Kidney epithelial cell (primary cell): ENCODE measurements at regions not wholly inside any gene's neighbourhood (a gene's known extent, or its start where the extent isn't known, plus 50 kb on each side); places are given as distances from the start of the nearest gene placed in this dataset.

Source experiments
- DNase-seq: peaks from one replicate; pipeline ENCODE4 v3.0.0-alpha.2; 2010; ENCODE audit warnings: low read depth
- H3K27me3 ChIP-seq: 2 replicates; pipeline ENCODE4 v1.6.0; 2011; ENCODE audit warnings: low read length; ENCODE audit not compliant: control insufficient read depth, insufficient read depth
- H3K36me3 ChIP-seq: 2 replicates; pipeline ENCODE4 v1.5.1; 2011; ENCODE audit warnings: low read length; ENCODE audit not compliant: control insufficient read depth, insufficient read depth
- H3K4me3 ChIP-seq: 2 replicates; pipeline ENCODE4 v1.5.1; 2011; ENCODE audit warnings: low read depth, mild to moderate bottlenecking, control low read depth, low read length
- TF ChIP-seq, protein P1 (sequence below): IDR thresholded peaks from 2 replicates; pipeline ENCODE4 v1.5.1; 2011; ENCODE audit warnings: mild to moderate bottlenecking, moderate library complexity, low read length, control low read depth, inconsistent platforms; ENCODE audit not compliant: insufficient read depth, poor library complexity, severe bottlenecking

DNA sequence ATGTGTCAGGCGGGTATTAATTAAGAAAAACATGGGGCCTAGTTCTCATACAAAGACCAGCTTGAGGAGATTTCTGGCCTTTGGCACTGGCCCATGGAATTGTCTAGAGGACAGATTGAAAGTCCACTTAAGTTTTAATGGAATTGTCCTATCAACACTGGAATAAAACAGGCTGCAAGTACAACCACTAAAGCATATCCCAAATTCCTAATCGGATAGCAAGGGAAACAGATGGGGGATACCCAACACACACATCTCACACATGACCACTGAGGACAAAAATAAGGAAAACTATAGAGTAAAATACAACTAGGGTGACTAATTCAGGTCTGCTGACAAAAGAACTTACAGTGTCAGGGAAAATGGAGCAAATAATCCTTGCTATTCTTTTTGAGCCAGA lies 167.8 kb downstream of the GASK1B start:
- TF ChIP-seq, protein P1, sequence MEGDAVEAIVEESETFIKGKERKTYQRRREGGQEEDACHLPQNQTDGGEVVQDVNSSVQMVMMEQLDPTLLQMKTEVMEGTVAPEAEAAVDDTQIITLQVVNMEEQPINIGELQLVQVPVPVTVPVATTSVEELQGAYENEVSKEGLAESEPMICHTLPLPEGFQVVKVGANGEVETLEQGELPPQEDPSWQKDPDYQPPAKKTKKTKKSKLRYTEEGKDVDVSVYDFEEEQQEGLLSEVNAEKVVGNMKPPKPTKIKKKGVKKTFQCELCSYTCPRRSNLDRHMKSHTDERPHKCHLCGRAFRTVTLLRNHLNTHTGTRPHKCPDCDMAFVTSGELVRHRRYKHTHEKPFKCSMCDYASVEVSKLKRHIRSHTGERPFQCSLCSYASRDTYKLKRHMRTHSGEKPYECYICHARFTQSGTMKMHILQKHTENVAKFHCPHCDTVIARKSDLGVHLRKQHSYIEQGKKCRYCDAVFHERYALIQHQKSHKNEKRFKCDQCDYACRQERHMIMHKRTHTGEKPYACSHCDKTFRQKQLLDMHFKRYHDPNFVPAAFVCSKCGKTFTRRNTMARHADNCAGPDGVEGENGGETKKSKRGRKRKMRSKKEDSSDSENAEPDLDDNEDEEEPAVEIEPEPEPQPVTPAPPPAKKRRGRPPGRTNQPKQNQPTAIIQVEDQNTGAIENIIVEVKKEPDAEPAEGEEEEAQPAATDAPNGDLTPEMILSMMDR: no peak
- no peak overlapping the region for H3K4me3 ChIP-seq
- H3K36me3 ChIP-seq: no peaks in the 10 kb centered on the region
- no peak for DNase-seq
- H3K27me3 ChIP-seq: no peaks in the 10 kb centered on the region

DNA sequence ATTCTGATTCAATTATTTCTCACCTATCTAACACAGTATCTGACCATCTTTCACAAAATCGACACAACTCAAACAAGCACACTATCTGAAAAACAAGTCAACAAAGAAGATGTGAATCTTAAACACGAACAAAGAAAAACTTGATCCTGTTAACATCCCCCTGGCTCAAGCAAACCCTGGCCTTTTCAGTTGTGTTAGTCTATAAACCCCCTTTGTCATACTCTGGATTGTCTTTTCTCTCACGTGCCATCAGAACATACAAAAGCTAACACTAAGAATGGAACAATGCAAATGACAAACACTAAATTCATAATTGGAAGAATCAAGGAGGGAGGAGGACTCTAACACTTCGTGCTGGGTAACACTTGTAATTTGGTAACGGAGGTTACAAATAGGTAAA lies 168.7 kb downstream of the GASK1B start:
- no peak for DNase-seq
- TF ChIP-seq, protein P1: no peak
- H3K27me3 ChIP-seq: no peaks in the 10 kb centered on the region
- no peaks in the 10 kb centered on the region for H3K36me3 ChIP-seq
- no peak overlapping the region for H3K4me3 ChIP-seq

DNA sequence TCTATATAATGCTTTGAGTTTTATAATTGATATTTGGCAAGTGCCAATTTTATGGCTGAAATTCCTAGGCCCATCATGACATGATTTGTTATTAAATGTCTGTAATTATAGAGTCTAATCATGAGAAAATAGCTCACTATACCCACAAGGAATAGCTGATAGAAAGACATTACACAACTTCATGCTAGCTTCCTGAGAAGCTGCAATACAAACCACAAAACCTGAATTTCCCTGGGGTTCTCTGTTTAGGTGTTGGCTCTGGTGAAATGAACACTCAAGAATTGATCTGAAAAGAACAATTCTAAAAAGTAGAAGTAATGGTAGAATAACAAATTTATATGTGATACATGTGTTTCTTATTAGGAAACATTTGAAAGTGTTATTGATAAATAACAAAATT lies 169.6 kb downstream of the GASK1B start:
- TF ChIP-seq, protein P1: no peak
- H3K27me3 ChIP-seq: no peaks in the 10 kb centered on the region
- no peak for DNase-seq
- H3K4me3 ChIP-seq: no peak overlapping the region
- H3K36me3 ChIP-seq: no peaks in the 10 kb centered on the region

DNA sequence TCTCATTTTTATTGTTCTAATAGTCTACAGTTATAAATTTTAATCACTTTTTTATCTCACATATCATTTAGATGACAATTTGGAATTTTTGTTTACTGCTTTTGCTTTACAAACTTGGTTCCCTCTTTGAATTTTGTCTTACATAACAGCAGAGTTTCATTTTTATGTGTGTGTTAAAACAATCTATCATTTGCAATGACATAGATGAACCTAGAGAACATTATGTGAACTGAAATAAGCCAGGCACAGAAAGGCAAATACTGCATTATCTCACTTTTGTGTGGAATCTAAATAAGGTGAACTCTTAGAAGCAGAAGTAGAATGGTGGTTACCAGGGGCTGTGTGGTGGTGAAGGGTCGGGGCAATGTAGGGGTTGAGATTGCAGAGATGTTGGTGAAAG lies 170.7 kb downstream of the GASK1B start:
- TF ChIP-seq, protein P1: no peak
- DNase-seq: no peak
- no peaks in the 10 kb centered on the region for H3K27me3 ChIP-seq
- H3K4me3 ChIP-seq: no peak overlapping the region
- no peaks in the 10 kb centered on the region for H3K36me3 ChIP-seq

DNA sequence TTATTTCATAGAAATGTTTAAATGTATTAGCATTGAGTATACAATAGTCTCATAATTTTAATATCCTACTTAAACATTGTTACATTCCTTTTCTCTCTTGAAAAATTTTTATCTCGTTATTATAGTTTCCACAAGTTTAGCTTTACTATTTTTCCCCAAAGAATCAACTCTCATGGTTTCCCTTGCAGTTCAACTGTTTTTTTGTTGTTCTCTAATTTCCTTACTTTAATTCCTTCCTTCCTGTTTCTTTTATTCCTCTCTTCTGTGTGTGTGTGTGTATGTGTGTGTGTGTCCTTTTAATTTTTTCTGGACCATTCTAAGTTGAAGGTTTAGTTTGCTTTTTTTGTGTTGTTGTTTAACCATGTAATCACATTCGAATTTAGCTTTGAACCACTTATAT lies 171.1 kb downstream of the GASK1B start:
- Histone ChIP-seq H3K27me3 (no peaks in the 10 kb centered on the region), H3K36me3 (no peaks in the 10 kb centered on the region), H3K4me3 (no peak overlapping the region)
- TF ChIP-seq, protein P1: no peak
- no peak for DNase-seq

DNA sequence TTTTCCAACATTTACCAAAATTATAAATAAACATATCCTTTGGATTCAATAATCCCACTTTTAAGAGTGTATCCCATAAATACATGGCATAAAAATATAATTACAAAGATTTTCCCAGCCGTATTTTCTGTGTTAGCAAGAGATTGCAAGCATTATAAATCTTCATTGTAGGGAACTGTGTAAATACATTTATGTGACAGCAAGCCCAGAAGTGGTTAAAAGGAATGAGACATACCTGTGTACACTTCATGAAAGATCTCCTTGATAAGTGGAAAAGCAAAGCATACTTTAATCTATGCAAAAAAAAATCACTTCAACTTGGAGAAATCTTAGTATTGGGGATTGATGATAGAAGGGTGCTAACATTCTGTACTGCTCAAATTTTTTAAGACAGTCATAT lies 173.1 kb downstream of the GASK1B start:
- TF ChIP-seq, protein P1: no peak
- no peaks in the 10 kb centered on the region for H3K27me3 ChIP-seq
- no peak for DNase-seq
- no peaks in the 10 kb centered on the region for H3K36me3 ChIP-seq
- H3K4me3 ChIP-seq: no peak overlapping the region
